ENCODE measurements at regions not wholly inside any gene's neighbourhood (a gene's known extent, or its start where the extent isn't known, plus 50 kb on each side); places are given as distances from the start of the nearest gene placed in this dataset.

GRCh38 chr9:78620764-78621163 lies 323.8 kb downstream of the PSAT1 start:
- 67 to 81% methylated on average over 3 to 5 of the region's 5 CpGs for WGBS, 2 donors (ENCODE audit: low coverage in 1 of 2)
- in situ Hi-C loops (cut with MboI; ENCODE audit: low pct_ligation_motif_present in 1 of 4, low pct_unique_long_range_greater_than_20kb in 1 of 4, low sequenced_read_pairs in 3 of 4), result no loop called here
- H3K4me3 ChIP-seq, result no peak overlapping the region
- DNase-seq, result no peak
- H3K27ac ChIP-seq, result no peak overlapping the region
- TF ChIP-seq CTCF (IDR thresholded peaks at IDR 0.05) (no peak), EP300 (IDR thresholded peaks at IDR 0.05; ENCODE audit: low read depth) (no peak)
- intact Hi-C loops (cut with DNase I; ENCODE audit: low total_unique reads), result no loop called here
- no peaks in the 10 kb centered on the region for H3K4me1 ChIP-seq
- H3K36me3 ChIP-seq, result no peaks in the 10 kb centered on the region
- H3K27me3 ChIP-seq, result no peaks in the 10 kb centered on the region
- H3K9me3 ChIP-seq, result no peaks in the 10 kb centered on the region

DNA sequence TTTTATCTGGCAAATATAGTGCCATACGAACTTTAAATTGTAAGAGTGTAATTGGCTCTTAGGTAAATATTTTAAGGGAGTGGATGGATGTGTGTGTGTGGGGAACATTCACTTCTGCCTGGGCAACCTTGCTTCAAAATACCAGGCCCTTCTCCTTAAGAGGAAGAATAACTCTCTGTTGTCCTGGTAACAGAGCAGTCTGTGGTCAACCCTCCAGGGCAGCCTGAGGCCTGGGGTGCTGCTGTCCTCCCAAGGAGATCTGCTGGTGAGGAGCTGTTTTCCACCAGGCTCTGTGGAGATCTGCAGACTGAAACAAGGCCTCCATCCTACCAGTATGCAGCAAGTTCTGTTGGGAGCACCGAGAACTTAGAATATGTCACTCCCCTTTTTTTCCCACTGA lies 325.2 kb downstream of the PSAT1 start:
- DNase-seq, result no peak
- 50 to 77% methylated on average over 1 to 2 of the region's 2 CpGs for WGBS, 2 donors (ENCODE audit: low coverage in 1 of 2)
- H3K4me1 ChIP-seq, result no peaks in the 10 kb centered on the region
- intact Hi-C loops (cut with DNase I; ENCODE audit: low total_unique reads), result no loop called here
- no peak overlapping the region for H3K27ac ChIP-seq
- H3K9me3 ChIP-seq, result no peaks in the 10 kb centered on the region
- no peak for TF ChIP-seq POLR2AphosphoS5 (IDR thresholded peaks at IDR 0.05)
- TF ChIP-seq POLR2A (IDR thresholded peaks at IDR 0.05), result no peak
- no peak for TF ChIP-seq CTCF (IDR thresholded peaks at IDR 0.05)
- TF ChIP-seq EP300 (IDR thresholded peaks at IDR 0.05; ENCODE audit: low read depth), result no peak
- H3K36me3 ChIP-seq, result no peaks in the 10 kb centered on the region
- in situ Hi-C loops (cut with MboI; ENCODE audit: low pct_ligation_motif_present in 1 of 4, low pct_unique_long_range_greater_than_20kb in 1 of 4, low sequenced_read_pairs in 3 of 4), result no loop called here
- H3K4me3 ChIP-seq, result no peak overlapping the region
- H3K27me3 ChIP-seq, result no peaks in the 10 kb centered on the region

DNA sequence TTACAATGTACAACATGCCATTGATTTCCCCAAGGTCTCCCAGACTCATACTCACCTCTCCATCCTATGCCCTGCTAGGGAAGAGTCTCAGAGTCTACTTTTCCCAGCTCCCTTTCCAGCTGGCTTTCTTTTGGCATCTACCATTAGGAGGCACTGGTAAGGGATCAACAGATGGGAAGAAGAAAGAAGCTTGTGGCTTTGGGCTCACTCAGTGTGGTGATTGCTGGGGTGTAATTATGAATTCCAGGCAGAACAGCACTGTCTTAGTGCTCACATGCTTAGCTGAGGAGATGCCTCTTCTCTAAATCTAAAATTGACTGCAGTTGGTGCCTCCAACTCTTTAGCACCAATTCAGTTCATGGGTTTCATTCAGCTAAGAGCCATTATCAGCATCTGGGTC lies 330.0 kb downstream of the PSAT1 start:
- no peak for TF ChIP-seq CTCF (IDR thresholded peaks at IDR 0.05)
- no peak for TF ChIP-seq POLR2A (IDR thresholded peaks at IDR 0.05)
- no peak for TF ChIP-seq POLR2AphosphoS5 (IDR thresholded peaks at IDR 0.05)
- no peak for TF ChIP-seq EP300 (IDR thresholded peaks at IDR 0.05; ENCODE audit: low read depth)
- Histone ChIP-seq H3K27ac (no peak overlapping the region), H3K9me3 (no peaks in the 10 kb centered on the region), H3K27me3 (no peaks in the 10 kb centered on the region), H3K4me1 (no peaks in the 10 kb centered on the region), H3K4me3 (no peak overlapping the region), H3K36me3 (no peaks in the 10 kb centered on the region)
- DNase-seq, result no peak
- in situ Hi-C loops (cut with MboI; ENCODE audit: low pct_ligation_motif_present in 1 of 4, low pct_unique_long_range_greater_than_20kb in 1 of 4, low sequenced_read_pairs in 3 of 4) (no loop called here), intact Hi-C loops (cut with DNase I; ENCODE audit: low total_unique reads) (no loop called here)

GRCh38 chr9:78630966-78631365 lies 334.0 kb downstream of the PSAT1 start:
- DNase-seq, result no peak
- H3K27ac ChIP-seq, result no peak overlapping the region
- no peaks in the 10 kb centered on the region for H3K36me3 ChIP-seq
- H3K27me3 ChIP-seq, result no peaks in the 10 kb centered on the region
- no peaks in the 10 kb centered on the region for H3K4me1 ChIP-seq
- TF ChIP-seq EP300 (IDR thresholded peaks at IDR 0.05; ENCODE audit: low read depth), result no peak
- no peak for TF ChIP-seq POLR2A (IDR thresholded peaks at IDR 0.05)
- TF ChIP-seq CTCF (IDR thresholded peaks at IDR 0.05), result no peak
- TF ChIP-seq POLR2AphosphoS5 (IDR thresholded peaks at IDR 0.05), result no peak
- H3K9me3 ChIP-seq, result no peaks in the 10 kb centered on the region
- no peak overlapping the region for H3K4me3 ChIP-seq
- in situ Hi-C loops (cut with MboI; ENCODE audit: low pct_ligation_motif_present in 1 of 4, low pct_unique_long_range_greater_than_20kb in 1 of 4, low sequenced_read_pairs in 3 of 4) (no loop called here), intact Hi-C loops (cut with DNase I; ENCODE audit: low total_unique reads) (no loop called here)
- WGBS, 2 donors (ENCODE audit: low coverage in 1 of 2), result 38 to 45% methylated on average over 3 to 4 of the region's 4 CpGs

Measured in transverse colon (tissue), 4 donors.